KMS-11 (cell line): ENCODE measurements at regions not wholly inside any gene's neighbourhood (a gene's known extent, or its start where the extent isn't known, plus 50 kb on each side); places are given as distances from the start of the nearest gene placed in this dataset.

Source experiments
- H2AFZ ChIP-seq: fragments of 200-600 bp; sonication (generic); 2 replicates; pipeline ENCODE4 v1.6.1; 2016; ENCODE audit warnings: antibody characterized with exemption, mixed run types, low read depth
- H3K27ac ChIP-seq: fragments of 200-600 bp; sonication (generic); 2 replicates; pipeline ENCODE4 v1.6.1; 2016; ENCODE audit warnings: mild to moderate bottlenecking, mixed run types
- H3K27me3 ChIP-seq: fragments of 200-600 bp; sonication (generic); 2 replicates; pipeline ENCODE4 v1.6.1; 2017; ENCODE audit warnings: mild to moderate bottlenecking, low read depth, mixed run types, moderate library complexity; ENCODE audit not compliant: insufficient read depth
- H3K36me3 ChIP-seq: fragments of 200-600 bp; sonication (generic); 2 replicates; pipeline ENCODE4 v1.6.1; 2017; ENCODE audit warnings: mild to moderate bottlenecking, mixed run types; ENCODE audit not compliant: insufficient read depth
- H3K4me1 ChIP-seq: fragments of 200-600 bp; sonication (generic); 2 replicates; pipeline ENCODE4 v1.6.1; 2016; ENCODE audit warnings: mild to moderate bottlenecking, low read depth, mixed run types; ENCODE audit not compliant: poor library complexity, severe bottlenecking
- H3K4me2 ChIP-seq: fragments of 200-600 bp; sonication (generic); 2 replicates; pipeline ENCODE4 v1.7.0; 2016; ENCODE audit warnings: mild to moderate bottlenecking, mixed run types
- H3K4me3 ChIP-seq: fragments of 200-600 bp; sonication (generic); IDR thresholded peaks from 2 replicates; pipeline ENCODE4 v1.6.1; 2017; ENCODE audit warnings: low read depth, low read length, mixed read lengths; ENCODE audit not compliant: insufficient read depth
- H3K79me2 ChIP-seq: fragments of 200-600 bp; sonication (generic); 2 replicates; pipeline ENCODE4 v1.6.1; 2016; ENCODE audit warnings: low read depth, mixed run types; ENCODE audit not compliant: insufficient read depth
- H3K9ac ChIP-seq: fragments of 200-600 bp; sonication (generic); 2 replicates; pipeline ENCODE4 v1.6.1; 2016; ENCODE audit warnings: mild to moderate bottlenecking, mixed run types
- H4K20me1 ChIP-seq: fragments of 200-600 bp; sonication (generic); 2 replicates; pipeline ENCODE4 v1.6.1; 2016; ENCODE audit warnings: mild to moderate bottlenecking, mixed run types; ENCODE audit not compliant: insufficient read depth
- TF ChIP-seq, protein P1 (sequence below): fragments of 200-600 bp; sonication (generic); conservative IDR thresholded peaks from 2 replicates; pipeline ENCODE4 v1.6.1; 2017; ENCODE audit warnings: low read depth, mild to moderate bottlenecking, antibody characterized with exemption, low read length, moderate library complexity, mixed read lengths

DNA sequence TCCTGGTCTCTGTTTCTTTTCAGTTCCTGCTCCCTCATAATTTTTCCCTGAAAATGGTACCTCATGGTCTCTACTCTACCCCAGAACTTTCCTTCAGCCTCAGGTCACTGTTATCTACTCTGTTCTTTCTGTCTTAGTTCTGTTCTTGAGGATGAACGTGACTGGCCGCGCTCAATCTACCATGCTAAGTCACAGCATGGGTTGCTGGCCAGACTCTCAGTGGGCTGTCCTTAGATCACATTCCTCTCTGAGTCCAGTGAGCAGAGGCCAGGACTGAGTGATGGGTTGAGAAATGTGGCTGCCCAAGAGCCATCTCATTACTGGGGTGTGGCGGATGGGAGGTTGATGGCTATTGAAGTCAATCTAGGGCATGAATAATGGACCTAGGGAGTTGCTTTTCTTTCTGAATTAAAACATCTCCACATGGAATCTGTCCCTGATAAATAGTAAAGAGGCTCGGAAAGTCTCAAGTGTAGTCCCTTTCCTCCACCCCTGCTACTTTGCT, 164.0 kb upstream of the DTNBP1 start:
- Histone ChIP-seq H3K4me1 (no peaks in the 10 kb centered on the region), H3K36me3 (no peaks in the 10 kb centered on the region), H3K27ac (no peak overlapping the region), H3K4me2 (no peak overlapping the region), H4K20me1 (no peaks in the 10 kb centered on the region), H3K4me3 (no peak overlapping the region), H3K79me2 (no peaks in the 10 kb centered on the region), H3K9ac (no peak overlapping the region), H2AFZ (no peak overlapping the region), H3K27me3 (no peaks in the 10 kb centered on the region)
- TF ChIP-seq, protein P1, sequence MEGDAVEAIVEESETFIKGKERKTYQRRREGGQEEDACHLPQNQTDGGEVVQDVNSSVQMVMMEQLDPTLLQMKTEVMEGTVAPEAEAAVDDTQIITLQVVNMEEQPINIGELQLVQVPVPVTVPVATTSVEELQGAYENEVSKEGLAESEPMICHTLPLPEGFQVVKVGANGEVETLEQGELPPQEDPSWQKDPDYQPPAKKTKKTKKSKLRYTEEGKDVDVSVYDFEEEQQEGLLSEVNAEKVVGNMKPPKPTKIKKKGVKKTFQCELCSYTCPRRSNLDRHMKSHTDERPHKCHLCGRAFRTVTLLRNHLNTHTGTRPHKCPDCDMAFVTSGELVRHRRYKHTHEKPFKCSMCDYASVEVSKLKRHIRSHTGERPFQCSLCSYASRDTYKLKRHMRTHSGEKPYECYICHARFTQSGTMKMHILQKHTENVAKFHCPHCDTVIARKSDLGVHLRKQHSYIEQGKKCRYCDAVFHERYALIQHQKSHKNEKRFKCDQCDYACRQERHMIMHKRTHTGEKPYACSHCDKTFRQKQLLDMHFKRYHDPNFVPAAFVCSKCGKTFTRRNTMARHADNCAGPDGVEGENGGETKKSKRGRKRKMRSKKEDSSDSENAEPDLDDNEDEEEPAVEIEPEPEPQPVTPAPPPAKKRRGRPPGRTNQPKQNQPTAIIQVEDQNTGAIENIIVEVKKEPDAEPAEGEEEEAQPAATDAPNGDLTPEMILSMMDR, result no peak

DNA sequence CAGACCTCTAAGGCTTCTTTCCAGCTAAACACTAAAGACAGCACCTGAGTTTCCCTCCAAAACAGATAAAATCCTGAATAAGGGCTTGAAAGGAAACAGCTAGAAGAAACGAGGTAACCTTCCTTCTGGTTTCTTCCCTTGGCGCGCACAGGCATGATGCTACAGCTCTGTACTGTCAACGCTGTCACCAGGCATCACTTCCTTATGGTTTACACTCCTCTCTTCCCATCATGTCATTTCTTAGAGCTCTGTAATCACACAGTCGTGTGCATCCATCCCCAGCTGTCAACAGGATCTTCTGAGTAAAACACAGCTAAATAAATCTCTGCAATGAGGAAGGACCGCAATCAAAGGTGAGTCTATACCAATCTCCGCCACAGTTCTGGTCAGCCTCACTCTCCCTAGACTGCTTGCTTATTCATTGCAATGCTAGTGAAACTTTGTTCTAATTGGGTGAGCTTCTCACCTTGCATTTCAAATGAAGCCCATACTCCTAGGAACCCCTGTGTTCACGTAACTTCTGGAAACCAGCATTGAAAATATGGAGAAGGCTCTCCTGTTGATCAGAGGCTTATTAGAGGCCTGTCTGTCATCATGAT, 162.6 kb upstream of the DTNBP1 start:
- Histone ChIP-seq H3K79me2 (no peaks in the 10 kb centered on the region), H3K4me2 (no peak overlapping the region), H3K9ac (no peak overlapping the region), H3K4me3 (no peak overlapping the region), H3K27me3 (no peaks in the 10 kb centered on the region), H3K4me1 (no peaks in the 10 kb centered on the region), H4K20me1 (no peaks in the 10 kb centered on the region), H2AFZ (no peak overlapping the region), H3K27ac (no peak overlapping the region), H3K36me3 (no peaks in the 10 kb centered on the region)
- TF ChIP-seq, protein P1, result no peak

DNA sequence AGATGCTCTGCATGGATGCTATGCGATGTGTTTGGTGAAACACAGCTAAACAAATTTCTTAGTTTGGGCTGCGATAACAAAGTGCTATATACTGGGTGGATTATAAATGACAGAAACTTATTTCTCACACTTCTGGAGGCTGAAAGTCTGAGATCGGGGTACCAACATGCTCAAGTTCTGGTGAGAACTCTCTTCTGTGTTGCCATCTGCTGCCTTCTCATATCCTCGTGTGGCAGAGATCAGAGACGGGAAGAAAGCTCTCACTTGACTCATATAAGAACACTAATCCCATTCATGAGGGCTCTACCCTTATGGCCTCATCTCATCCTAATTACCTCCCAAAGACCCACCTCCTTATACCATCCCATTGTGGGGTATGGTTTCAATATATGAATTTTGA, 162.0 kb upstream of the DTNBP1 start:
- Histone ChIP-seq H3K27me3 (no peaks in the 10 kb centered on the region), H3K36me3 (no peaks in the 10 kb centered on the region), H3K4me3 (no peak overlapping the region), H4K20me1 (no peaks in the 10 kb centered on the region), H3K27ac (no peak overlapping the region), H3K4me2 (no peak overlapping the region), H3K4me1 (no peaks in the 10 kb centered on the region), H3K9ac (no peak overlapping the region), H2AFZ (no peak overlapping the region), H3K79me2 (no peaks in the 10 kb centered on the region)
- TF ChIP-seq, protein P1, result no peak

DNA sequence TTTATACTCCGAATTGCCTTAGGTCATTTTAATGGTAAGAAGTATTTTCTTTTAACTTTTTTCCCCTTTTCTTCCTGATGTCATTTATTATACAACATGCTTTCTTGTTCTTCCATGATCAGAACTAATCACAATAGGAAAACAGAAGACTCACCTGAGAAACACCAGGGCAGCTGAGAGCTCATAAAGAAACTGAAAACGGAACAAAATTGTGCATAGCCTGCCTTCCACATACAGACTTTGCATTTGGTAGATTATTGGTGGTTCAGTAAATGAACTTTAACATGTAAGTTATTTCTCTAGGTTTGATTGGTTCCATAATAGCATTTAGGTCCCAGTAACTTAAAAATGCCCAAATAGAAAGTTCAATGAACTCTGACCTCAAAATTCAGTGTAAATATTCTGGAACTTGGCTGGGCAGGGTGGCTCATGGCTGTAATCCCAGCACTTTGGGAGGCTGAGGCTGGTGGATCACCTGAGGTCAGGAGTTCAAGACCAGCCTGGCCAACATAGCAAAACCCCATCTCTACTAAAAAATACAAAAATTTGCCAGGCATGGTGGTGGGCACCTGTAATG, 161.1 kb upstream of the DTNBP1 start:
- Histone ChIP-seq H3K36me3 (no peaks in the 10 kb centered on the region), H3K4me1 (no peaks in the 10 kb centered on the region), H3K4me2 (no peak overlapping the region), H3K27ac (no peak overlapping the region), H4K20me1 (no peaks in the 10 kb centered on the region), H3K79me2 (no peaks in the 10 kb centered on the region), H3K4me3 (no peak overlapping the region), H3K9ac (no peak overlapping the region), H2AFZ (no peak overlapping the region), H3K27me3 (no peaks in the 10 kb centered on the region)
- TF ChIP-seq, protein P1, result no peak
